CD4-positive, alpha-beta memory T cell (primary cell): ENCODE measurements at regions not wholly inside any gene's neighbourhood (a gene's known extent, or its start where the extent isn't known, plus 50 kb on each side); places are given as distances from the start of the nearest gene placed in this dataset.

Experiments used
- CTCF ChIA-PET: fragments of 350-600 bp; sonication (Branson Sonifier 250); formaldehyde crosslinking; loops from one replicate; lab custom pipeline; 2021; ENCODE audit warnings: inconsistent platforms; ENCODE audit not compliant: partially characterized antibody; lab: Charles Lee
- POLR2A ChIA-PET: fragments of 350-600 bp; sonication (Branson Sonifier 250); formaldehyde crosslinking; loops from one replicate; lab custom pipeline; 2021; ENCODE audit not compliant: partially characterized antibody; lab: Charles Lee
- DNase-seq, 5 donors: peaks; one replicate each; pipeline versions ENCODE4 v3.0.0 to v3.0.0-alpha.2; 2020 to 2022; ENCODE audit warnings: mixed read lengths in 1 of 5
- H3K27ac ChIP-seq: one replicate; pipeline ENCODE4 v1.7.0; 2013; ENCODE audit warnings: low read depth, low read length
- H3K27me3 ChIP-seq: 2 replicates; pipeline ENCODE4 v1.7.0; 2013; ENCODE audit warnings: mild to moderate bottlenecking, low read length, moderate library complexity; ENCODE audit not compliant: insufficient read depth
- H3K36me3 ChIP-seq: 2 replicates; pipeline ENCODE4 v1.7.0; 2013; ENCODE audit warnings: mild to moderate bottlenecking, low read length, moderate library complexity; ENCODE audit not compliant: insufficient read depth
- H3K4me1 ChIP-seq: 2 replicates; pipeline ENCODE4 v1.7.0; 2013; ENCODE audit warnings: mild to moderate bottlenecking, low read length, moderate library complexity; ENCODE audit not compliant: insufficient read depth
- H3K4me3 ChIP-seq, 2 donors: one replicate each; pipeline ENCODE4 v1.7.0; 2013; ENCODE audit warnings: low read length in 2 of 2, mild to moderate bottlenecking in 1 of 2
- H3K9me3 ChIP-seq, 2 donors: one replicate each; pipeline ENCODE4 v1.7.0; 2013; ENCODE audit warnings: low read length in 2 of 2, control low read depth in 1 of 2; ENCODE audit not compliant: control insufficient read depth in 1 of 2
- H3K27ac Mint-ChIP-seq, 7 donors: one replicate each; pipeline ENCODE4 v1.8.0; 2020 to 2021; ENCODE audit warnings: mixed read lengths in 7 of 7, mild to moderate bottlenecking in 6 of 7, inconsistent platforms in 3 of 7, moderate library complexity in 3 of 7
- H3K27me3 Mint-ChIP-seq, 2 donors: one replicate each; pipeline ENCODE4 v1.8.0; 2020 to 2021; ENCODE audit warnings: mixed read lengths in 2 of 2
- H3K36me3 Mint-ChIP-seq, 2 donors: one replicate each; pipeline ENCODE4 v1.8.0; 2020 to 2021; ENCODE audit warnings: mixed read lengths in 2 of 2, inconsistent platforms in 1 of 2, mild to moderate bottlenecking in 1 of 2
- H3K4me1 Mint-ChIP-seq, 4 donors: one replicate each; pipeline ENCODE4 v1.8.0; 2020 to 2021; ENCODE audit warnings: mixed read lengths in 4 of 4, mild to moderate bottlenecking in 1 of 4
- H3K4me3 Mint-ChIP-seq, 8 donors: one replicate each; pipeline ENCODE4 v1.8.0; 2020 to 2021; ENCODE audit warnings: mixed read lengths in 8 of 8, mild to moderate bottlenecking in 7 of 8, moderate library complexity in 6 of 8, inconsistent platforms in 3 of 8
- H3K9me3 Mint-ChIP-seq, 8 donors: one replicate each; pipeline ENCODE4 v1.8.0; 2020 to 2021; ENCODE audit warnings: mixed read lengths in 8 of 8, mild to moderate bottlenecking in 5 of 8, inconsistent platforms in 3 of 8, moderate library complexity in 1 of 8
- intact Hi-C: fragments of 100-400 bp; cut with micrococcal nuclease; formaldehyde crosslinking; loops from one replicate; pipeline ENCODE4 v1.15.1; 2023

DNA sequence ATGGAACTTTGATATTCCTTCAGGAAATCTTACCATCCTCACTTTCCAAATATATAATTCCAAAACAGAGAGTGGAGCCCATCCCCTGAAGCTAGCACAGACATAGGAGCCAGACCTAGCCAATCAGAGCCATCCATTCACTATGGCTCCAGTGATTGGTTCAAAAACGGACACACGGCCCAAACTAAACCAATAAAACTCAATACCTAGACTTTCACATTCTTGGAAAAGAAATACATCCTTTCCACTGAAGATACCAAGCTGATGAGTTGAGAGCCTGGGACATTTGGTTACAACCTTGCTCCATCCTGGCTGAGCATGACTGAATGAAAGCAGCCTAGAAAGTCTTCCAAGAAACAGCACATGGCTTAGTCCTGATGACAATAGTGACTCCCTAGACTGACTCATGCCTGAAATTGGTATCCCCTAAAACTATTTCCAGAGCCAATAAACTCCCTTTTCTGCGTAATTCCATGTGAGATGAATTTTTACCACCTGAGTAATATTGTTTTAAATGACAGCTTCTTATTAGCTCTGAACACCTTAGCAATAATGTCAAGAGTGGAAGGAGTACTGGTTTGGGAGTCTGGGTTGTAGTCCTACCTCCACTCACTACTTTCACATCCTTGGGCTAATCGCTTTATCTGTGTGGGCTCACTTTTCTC lies 189.6 kb upstream of the LNX1 start:
- ChIA-PET CTCF (no interaction called here), POLR2A (no interaction called here)
- H3K27ac Mint-ChIP-seq, result no peak overlapping the region
- Histone ChIP-seq H3K27me3 (no peaks in the 10 kb centered on the region), H3K9me3 (no peaks in the 10 kb centered on the region), H3K4me1 (no peaks in the 10 kb centered on the region), H3K27ac (no peak overlapping the region), H3K36me3 (no peaks in the 10 kb centered on the region), H3K4me3 (no peak overlapping the region)
- no peaks in the 10 kb centered on the region for H3K36me3 Mint-ChIP-seq
- DNase-seq, result no peak
- H3K27me3 Mint-ChIP-seq, result peaks cover 0 to 2% of the 10 kb centered on the region in 2 donors
- no peak overlapping the region for H3K4me3 Mint-ChIP-seq
- no peaks in the 10 kb centered on the region for H3K4me1 Mint-ChIP-seq
- H3K9me3 Mint-ChIP-seq, result peaks cover 0 to 2% (median 0%) of the 10 kb centered on the region in 8 donors
- intact Hi-C loops, result no loop called here

DNA sequence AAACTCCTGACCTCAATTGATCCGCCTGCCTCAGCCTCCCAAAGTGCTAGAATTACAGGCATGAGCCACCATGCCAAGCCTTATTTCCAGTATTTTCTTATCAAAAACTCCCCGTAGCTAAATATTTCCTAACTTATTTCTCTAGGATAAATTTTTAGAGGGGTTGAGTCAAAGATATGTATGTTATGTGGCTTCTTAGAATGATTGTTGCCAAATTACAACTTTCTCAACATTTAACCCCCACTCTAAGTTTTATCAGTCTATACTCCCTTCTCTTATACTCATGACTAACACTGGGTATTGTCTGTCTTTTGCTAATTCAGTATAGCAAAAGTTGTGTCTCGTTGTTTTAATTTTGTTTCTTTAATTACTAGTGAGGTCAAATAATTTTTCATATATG lies 187.7 kb upstream of the LNX1 start:
- peaks cover 0 to 2% of the 10 kb centered on the region in 2 donors for H3K27me3 Mint-ChIP-seq
- H3K4me3 Mint-ChIP-seq, result no peak overlapping the region
- H3K27ac Mint-ChIP-seq, result no peak overlapping the region
- H3K4me1 ChIP-seq, result no peaks in the 10 kb centered on the region
- ChIA-PET POLR2A (no interaction called here), CTCF (no interaction called here)
- no peaks in the 10 kb centered on the region for H3K36me3 ChIP-seq
- no peaks in the 10 kb centered on the region for H3K4me1 Mint-ChIP-seq
- no peak overlapping the region for H3K4me3 ChIP-seq
- H3K9me3 Mint-ChIP-seq, result peaks cover 0 to 2% (median 0%) of the 10 kb centered on the region in 8 donors
- H3K27me3 ChIP-seq, result no peaks in the 10 kb centered on the region
- intact Hi-C loops, result no loop called here
- no peak overlapping the region for H3K27ac ChIP-seq
- no peak for DNase-seq
- no peaks in the 10 kb centered on the region for H3K36me3 Mint-ChIP-seq
- H3K9me3 ChIP-seq, result no peaks in the 10 kb centered on the region

DNA sequence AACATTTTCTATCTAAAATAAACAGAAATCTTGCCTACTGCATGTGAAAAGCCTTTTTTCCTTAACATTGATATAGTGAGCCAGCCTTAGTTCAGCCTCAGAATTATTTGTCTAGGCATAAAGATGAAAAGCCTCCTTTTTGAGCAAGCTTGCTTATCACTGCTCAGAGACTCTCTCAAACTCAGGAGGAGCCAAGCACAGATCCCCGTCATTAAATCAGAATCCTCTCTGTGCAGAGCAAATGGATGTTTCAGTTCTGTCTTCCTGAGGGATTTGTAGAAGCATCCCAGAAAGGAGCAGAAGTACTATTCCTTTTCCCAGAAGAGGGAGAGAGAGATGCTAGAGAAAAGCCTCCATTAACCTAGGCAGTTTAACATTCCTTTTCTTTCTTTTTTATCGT lies 186.9 kb upstream of the LNX1 start:
- no peak for DNase-seq
- CTCF ChIA-PET, result no interaction called here
- intact Hi-C loops, result no loop called here
- Histone ChIP-seq H3K4me1 (no peaks in the 10 kb centered on the region), H3K27me3 (no peaks in the 10 kb centered on the region), H3K27ac (no peak overlapping the region), H3K36me3 (no peaks in the 10 kb centered on the region), H3K4me3 (no peak overlapping the region), H3K9me3 (no peaks in the 10 kb centered on the region)
- POLR2A ChIA-PET, result no interaction called here
- Mint-ChIP-seq H3K9me3 (no peaks in the 10 kb centered on the region), H3K36me3 (no peaks in the 10 kb centered on the region), H3K27ac (no peak overlapping the region), H3K4me3 (no peak overlapping the region), H3K27me3 (peaks cover 0 to 2% of the 10 kb centered on the region in 2 donors), H3K4me1 (no peaks in the 10 kb centered on the region)

DNA sequence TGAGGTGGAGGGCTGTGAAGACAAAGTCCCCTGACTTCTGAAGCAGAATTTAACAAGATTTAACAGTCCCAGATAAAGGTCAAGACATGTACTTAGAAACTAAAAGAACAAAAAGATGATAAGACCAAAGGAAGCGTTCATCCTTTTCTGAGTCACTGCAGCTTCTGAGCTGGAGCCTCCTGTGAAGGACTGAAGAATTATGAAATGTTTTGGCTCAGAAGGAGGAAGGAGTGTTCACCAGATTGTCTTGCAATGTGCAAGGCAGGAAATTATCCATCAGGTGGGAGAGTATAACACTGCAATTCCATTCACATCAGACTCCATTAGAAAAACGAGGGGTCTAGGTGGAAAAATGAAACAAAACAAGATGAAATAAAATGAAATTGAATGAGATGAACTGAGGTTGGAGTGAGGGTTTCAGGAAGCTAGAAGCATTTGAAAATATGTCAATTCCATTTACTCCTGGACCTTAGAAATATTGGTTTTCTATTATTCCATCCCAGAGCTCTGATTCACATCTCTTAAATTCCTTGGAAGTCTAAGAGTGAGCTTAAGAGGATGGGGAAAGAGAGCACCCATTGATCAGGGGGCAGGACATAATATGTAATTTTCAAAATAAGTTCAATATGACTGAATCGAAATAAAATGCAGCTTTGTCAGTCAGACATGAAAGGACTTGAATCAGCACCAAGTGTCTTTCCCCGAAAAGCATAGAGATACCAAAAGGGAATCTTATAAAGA lies 186.1 kb upstream of the LNX1 start:
- H3K4me3 Mint-ChIP-seq, result no peak overlapping the region

DNA sequence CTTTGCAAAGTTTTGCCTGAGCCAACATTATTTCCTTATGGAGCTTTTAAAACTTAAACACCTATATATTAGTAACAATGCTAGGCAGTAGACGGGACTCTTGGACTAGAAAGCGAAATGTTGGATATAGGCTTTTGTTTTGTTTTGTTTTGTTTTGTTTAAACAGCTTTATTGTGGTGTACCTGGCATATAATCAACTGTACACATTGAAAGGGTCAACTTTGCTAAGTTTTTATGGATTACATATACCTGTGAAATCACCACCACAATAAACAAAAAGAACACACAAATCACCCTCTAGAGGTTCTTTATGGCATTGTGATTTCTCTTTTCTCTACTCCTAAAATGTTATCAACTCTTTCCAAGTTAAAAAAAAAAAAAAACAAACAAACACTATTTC lies 184.9 kb upstream of the LNX1 start:
- H3K9me3 ChIP-seq, result no peaks in the 10 kb centered on the region
- peaks cover 0 to 2% of the 10 kb centered on the region in 2 donors for H3K27me3 Mint-ChIP-seq
- no peak overlapping the region for H3K4me3 ChIP-seq
- H3K4me1 ChIP-seq, result no peaks in the 10 kb centered on the region
- no peak overlapping the region for H3K27ac Mint-ChIP-seq
- ChIA-PET POLR2A (no interaction called here), CTCF (no interaction called here)
- DNase-seq, result no peak
- H3K36me3 Mint-ChIP-seq, result no peaks in the 10 kb centered on the region
- no peak overlapping the region for H3K4me3 Mint-ChIP-seq
- H3K27ac ChIP-seq, result no peak overlapping the region
- intact Hi-C loops, result no loop called here
- no peaks in the 10 kb centered on the region for H3K9me3 Mint-ChIP-seq
- no peaks in the 10 kb centered on the region for H3K27me3 ChIP-seq
- no peaks in the 10 kb centered on the region for H3K36me3 ChIP-seq
- no peaks in the 10 kb centered on the region for H3K4me1 Mint-ChIP-seq

More for the DNA sequence above, 186.1 kb upstream of the LNX1 start:
- no peak for DNase-seq
- Mint-ChIP-seq H3K27ac (no peak overlapping the region), H3K9me3 (no peaks in the 10 kb centered on the region), H3K27me3 (peaks cover 0 to 2% of the 10 kb centered on the region in 2 donors), H3K4me1 (no peaks in the 10 kb centered on the region), H3K36me3 (no peaks in the 10 kb centered on the region)
- H3K27me3 ChIP-seq, result no peaks in the 10 kb centered on the region
- no peak overlapping the region for H3K27ac ChIP-seq
- no peak overlapping the region for H3K4me3 ChIP-seq
- intact Hi-C loops, result no loop called here
- POLR2A ChIA-PET, result no interaction called here
- CTCF ChIA-PET, result no interaction called here
- no peaks in the 10 kb centered on the region for H3K36me3 ChIP-seq
- H3K4me1 ChIP-seq, result no peaks in the 10 kb centered on the region
- no peaks in the 10 kb centered on the region for H3K9me3 ChIP-seq

DNA sequence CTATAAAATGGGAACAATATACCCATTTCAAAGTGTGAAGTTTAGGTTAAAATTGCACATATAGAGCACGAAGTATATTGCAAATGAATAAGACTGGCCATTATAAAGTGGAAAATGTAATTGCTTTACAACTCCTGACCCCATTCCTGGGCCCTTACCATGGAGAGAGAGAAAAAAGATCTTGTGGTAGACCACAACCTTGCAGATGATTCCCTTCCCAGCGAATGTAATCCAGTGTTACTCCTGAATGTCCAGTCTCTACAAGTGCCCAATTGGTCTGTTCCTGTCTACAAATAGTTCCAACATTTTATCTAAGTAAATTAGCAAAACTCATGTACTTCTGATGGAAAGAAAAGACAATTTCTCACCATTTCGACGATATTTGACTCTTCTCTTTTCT lies 184.1 kb upstream of the LNX1 start:
- H3K4me1 Mint-ChIP-seq, result no peaks in the 10 kb centered on the region
- no peaks in the 10 kb centered on the region for H3K36me3 Mint-ChIP-seq
- H3K4me1 ChIP-seq, result no peaks in the 10 kb centered on the region
- no peak overlapping the region for H3K4me3 Mint-ChIP-seq
- intact Hi-C loops, result no loop called here
- H3K4me3 ChIP-seq, result no peak overlapping the region
- POLR2A ChIA-PET, result no interaction called here
- no peak overlapping the region for H3K27ac Mint-ChIP-seq
- H3K27me3 ChIP-seq, result no peaks in the 10 kb centered on the region
- H3K9me3 Mint-ChIP-seq, result no peaks in the 10 kb centered on the region
- H3K27me3 Mint-ChIP-seq, result peaks cover 0 to 2% of the 10 kb centered on the region in 2 donors
- no peak overlapping the region for H3K27ac ChIP-seq
- H3K9me3 ChIP-seq, result no peaks in the 10 kb centered on the region
- DNase-seq, result no peak
- CTCF ChIA-PET, result no interaction called here
- H3K36me3 ChIP-seq, result no peaks in the 10 kb centered on the region

DNA sequence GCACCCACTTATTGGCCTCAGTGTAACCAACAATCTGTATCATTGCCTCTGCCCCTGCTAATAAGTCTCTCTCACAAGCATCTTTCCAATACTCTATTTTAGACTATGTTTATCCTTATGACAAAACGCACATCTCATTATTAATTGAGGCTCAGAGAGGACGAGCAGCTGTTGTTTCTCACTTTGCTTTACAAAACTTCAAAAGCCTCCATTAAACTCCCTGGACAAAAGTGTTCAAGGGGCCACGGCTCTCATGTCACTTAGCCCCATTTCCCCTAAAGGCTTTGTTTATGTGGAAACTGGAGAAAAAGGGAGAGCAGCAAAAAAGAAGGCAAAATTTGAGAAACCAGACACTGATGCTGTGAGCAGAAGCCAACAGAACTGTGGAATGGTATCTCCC lies 180.0 kb upstream of the LNX1 start:
- Mint-ChIP-seq H3K9me3 (no peaks in the 10 kb centered on the region), H3K27ac (no peak overlapping the region), H3K4me3 (no peak overlapping the region), H3K4me1 (no peaks in the 10 kb centered on the region), H3K27me3 (no peaks in the 10 kb centered on the region), H3K36me3 (no peaks in the 10 kb centered on the region)
- H3K4me3 ChIP-seq, result no peak overlapping the region
- no peaks in the 10 kb centered on the region for H3K27me3 ChIP-seq
- intact Hi-C loops, result no loop called here
- H3K4me1 ChIP-seq, result no peaks in the 10 kb centered on the region
- no peaks in the 10 kb centered on the region for H3K9me3 ChIP-seq
- no peak for DNase-seq
- no peak overlapping the region for H3K27ac ChIP-seq
- CTCF ChIA-PET, result no interaction called here
- H3K36me3 ChIP-seq, result no peaks in the 10 kb centered on the region
- POLR2A ChIA-PET, result no interaction called here
